HEK293 (cell line): ENCODE measurements at regions not wholly inside any gene's neighbourhood (a gene's known extent, or its start where the extent isn't known, plus 50 kb on each side); places are given as distances from the start of the nearest gene placed in this dataset.

Experiments used
- CTCF ChIA-PET: fragments of 350-600 bp; formaldehyde crosslinking; extraction: SDS; loops from one replicate; lab custom pipeline; 2021; ENCODE audit warnings: antibody characterized with exemption; lab: Yijun Ruan, JAX
- POLR2A ChIA-PET: fragments of 300-600 bp; formaldehyde crosslinking; extraction: SDS; loops from one replicate; lab custom pipeline; 2020; ENCODE audit warnings: antibody characterized with exemption, inconsistent platforms; lab: Yijun Ruan, JAX
- H3K27ac ChIP-seq: fragments of 200-500 bp; sonication (Bioruptor generic); 2 replicates; pipeline ENCODE4 v1.5.1; 2014; ENCODE audit warnings: low read depth, low read length, control low read depth, inconsistent platforms; ENCODE audit errors: extremely low read depth
- H3K36me3 ChIP-seq, 2 experiments: fragments of 200-500 bp in 1 of 2; sonication (Bioruptor generic) in 1 of 2; 1 replicate in 1 of 2; 2 replicates in 1 of 2; pipeline ENCODE4 v1.5.1; 2014 to 2017; ENCODE audit warnings: inconsistent platforms in 2 of 2, low read length in 2 of 2; ENCODE audit not compliant: control insufficient read depth in 2 of 2, insufficient read depth in 1 of 2
- H3K4me1 ChIP-seq: fragments of 200-500 bp; sonication (Bioruptor generic); 2 replicates; pipeline ENCODE4 v1.5.1; 2014; ENCODE audit warnings: mild to moderate bottlenecking, low read length, inconsistent platforms; ENCODE audit not compliant: control insufficient read depth, insufficient read depth
- H3K4me3 ChIP-seq: 2 replicates; pipeline ENCODE4 v1.5.1; 2011; ENCODE audit warnings: low read depth, mild to moderate bottlenecking, control low read depth, low read length, moderate library complexity
- H3K9me3 ChIP-seq: fragments of 200-500 bp; sonication (Bioruptor generic); 2 replicates; pipeline ENCODE4 v1.5.1; 2014; ENCODE audit warnings: low read depth, low read length, inconsistent platforms; ENCODE audit not compliant: control insufficient read depth, insufficient read depth
- BCL11B ChIP-seq: fragments of 450-650 bp; formaldehyde crosslinking; IDR thresholded peaks from 2 replicates; pipeline ENCODE4 v1.5.1; 2016; ENCODE audit warnings: low read depth, missing biosample characterization, missing genetic modification characterization
- GLI4 ChIP-seq: fragments of 450-650 bp; formaldehyde crosslinking; IDR thresholded peaks from 2 replicates; pipeline ENCODE4 v1.5.1; 2016; ENCODE audit warnings: missing biosample characterization, missing genetic modification characterization
- YY2 ChIP-seq: fragments of 450-650 bp; formaldehyde crosslinking; IDR thresholded peaks from 2 replicates; pipeline ENCODE4 v1.5.1; 2016; ENCODE audit warnings: missing biosample characterization, missing genetic modification characterization
- ZBTB1 ChIP-seq: fragments of 450-650 bp; formaldehyde crosslinking; IDR thresholded peaks from 2 replicates; pipeline ENCODE4 v1.5.1; 2016; ENCODE audit warnings: missing biosample characterization, missing genetic modification characterization
- ZBTB11 ChIP-seq: fragments of 450-650 bp; formaldehyde crosslinking; conservative IDR thresholded peaks from 2 replicates; pipeline ENCODE4 v1.5.1; 2016; ENCODE audit warnings: low read depth, missing biosample characterization, missing genetic modification characterization
- ZNF114 ChIP-seq: fragments of 450-650 bp; formaldehyde crosslinking; IDR thresholded peaks from 2 replicates; pipeline ENCODE4 v1.5.0; 2017; ENCODE audit warnings: missing biosample characterization, missing genetic modification characterization
- ZNF132 ChIP-seq: fragments of 450-650 bp; formaldehyde crosslinking; IDR thresholded peaks from 2 replicates; pipeline ENCODE4 v1.5.1; 2017; ENCODE audit warnings: missing biosample characterization, missing genetic modification characterization, borderline replicate concordance
- ZNF19 ChIP-seq: fragments of 450-650 bp; formaldehyde crosslinking; IDR thresholded peaks from 2 replicates; pipeline ENCODE4; 2016; ENCODE audit warnings: missing biosample characterization, missing genetic modification characterization, low read depth
- ZNF202 ChIP-seq: fragments of 450-650 bp; formaldehyde crosslinking; IDR thresholded peaks from 2 replicates; pipeline ENCODE4 v1.5.1; 2016; ENCODE audit warnings: missing biosample characterization, missing genetic modification characterization, borderline replicate concordance
- ZNF266 ChIP-seq: fragments of 450-650 bp; formaldehyde crosslinking; IDR thresholded peaks from 2 replicates; pipeline ENCODE4 v1.5.1; 2016; ENCODE audit warnings: missing biosample characterization, missing genetic modification characterization, low read depth
- ZNF292 ChIP-seq: fragments of 450-650 bp; formaldehyde crosslinking; IDR thresholded peaks from 2 replicates; pipeline ENCODE4 v1.5.1; 2016; ENCODE audit warnings: low read depth, missing biosample characterization, missing genetic modification characterization, borderline replicate concordance
- ZNF311 ChIP-seq: fragments of 450-650 bp; formaldehyde crosslinking; IDR thresholded peaks from 2 replicates; pipeline ENCODE4 v1.5.1; 2017; ENCODE audit warnings: missing biosample characterization, missing genetic modification characterization, borderline replicate concordance
- ZNF394 ChIP-seq: fragments of 450-650 bp; formaldehyde crosslinking; IDR thresholded peaks from 2 replicates; pipeline ENCODE4 v1.5.1; 2016; ENCODE audit warnings: missing biosample characterization, missing genetic modification characterization, mild to moderate bottlenecking, moderate library complexity, borderline replicate concordance
- ZNF404 ChIP-seq: fragments of 450-650 bp; formaldehyde crosslinking; IDR thresholded peaks from 2 replicates; pipeline ENCODE4 v1.5.1; 2017; ENCODE audit warnings: missing biosample characterization, missing genetic modification characterization
- ZNF423 ChIP-seq: fragments of 450-650 bp; formaldehyde crosslinking; IDR thresholded peaks from 2 replicates; pipeline ENCODE4 v1.5.1; 2016; ENCODE audit warnings: missing biosample characterization, missing genetic modification characterization
- ZNF426 ChIP-seq: fragments of 450-650 bp; formaldehyde crosslinking; IDR thresholded peaks from 2 replicates; pipeline ENCODE4 v1.5.1; 2017; ENCODE audit warnings: missing biosample characterization, missing genetic modification characterization, mild to moderate bottlenecking, inconsistent platforms, moderate library complexity
- ZNF473 ChIP-seq: fragments of 450-650 bp; formaldehyde crosslinking; IDR thresholded peaks from 2 replicates; pipeline ENCODE4 v1.5.1; 2017; ENCODE audit warnings: missing biosample characterization, missing genetic modification characterization
- ZNF514 ChIP-seq: fragments of 450-650 bp; formaldehyde crosslinking; IDR thresholded peaks from 2 replicates; pipeline ENCODE4 v1.5.1; 2016; ENCODE audit warnings: missing biosample characterization, missing genetic modification characterization
- ZNF585B ChIP-seq: fragments of 450-650 bp; formaldehyde crosslinking; IDR thresholded peaks from 2 replicates; pipeline ENCODE4 v1.5.1; 2016; ENCODE audit warnings: missing biosample characterization, missing genetic modification characterization
- ZNF623 ChIP-seq: fragments of 450-650 bp; formaldehyde crosslinking; IDR thresholded peaks from 2 replicates; pipeline ENCODE4 v1.5.1; 2016; ENCODE audit warnings: missing biosample characterization, missing genetic modification characterization
- ZNF707 ChIP-seq: fragments of 450-650 bp; formaldehyde crosslinking; IDR thresholded peaks from 2 replicates; pipeline ENCODE4 v1.5.1; 2016; ENCODE audit warnings: missing biosample characterization, missing genetic modification characterization
- ZNF776 ChIP-seq: fragments of 450-650 bp; formaldehyde crosslinking; IDR thresholded peaks from 2 replicates; pipeline ENCODE4 v1.5.0; 2017; ENCODE audit warnings: missing biosample characterization, missing genetic modification characterization, borderline replicate concordance
- ZXDB ChIP-seq: fragments of 450-650 bp; formaldehyde crosslinking; IDR thresholded peaks from 2 replicates; pipeline ENCODE4 v1.5.1; 2016; ENCODE audit warnings: missing biosample characterization, missing genetic modification characterization
- TF ChIP-seq, protein P1 (sequence below): fragments of 450-650 bp; formaldehyde crosslinking; IDR thresholded peaks from 2 replicates; pipeline ENCODE4 v1.5.1; 2017; ENCODE audit warnings: missing biosample characterization, mild to moderate bottlenecking, missing genetic modification characterization, moderate library complexity
- TF ChIP-seq, protein P2 (sequence below): fragments of 450-650 bp; formaldehyde crosslinking; IDR thresholded peaks from 2 replicates; pipeline ENCODE4 v1.5.1; 2016; ENCODE audit warnings: missing biosample characterization, missing genetic modification characterization

- H3K4me3 ChIP-seq = no peak overlapping the region
- no peak for TF ChIP-seq ZNF132 (tag by site-specific recombination)
- TF ChIP-seq ZNF585B (tag by site-specific recombination) = no peak
- TF ChIP-seq ZNF394 (tag by site-specific recombination) = no peak
- TF ChIP-seq, protein P1, sequence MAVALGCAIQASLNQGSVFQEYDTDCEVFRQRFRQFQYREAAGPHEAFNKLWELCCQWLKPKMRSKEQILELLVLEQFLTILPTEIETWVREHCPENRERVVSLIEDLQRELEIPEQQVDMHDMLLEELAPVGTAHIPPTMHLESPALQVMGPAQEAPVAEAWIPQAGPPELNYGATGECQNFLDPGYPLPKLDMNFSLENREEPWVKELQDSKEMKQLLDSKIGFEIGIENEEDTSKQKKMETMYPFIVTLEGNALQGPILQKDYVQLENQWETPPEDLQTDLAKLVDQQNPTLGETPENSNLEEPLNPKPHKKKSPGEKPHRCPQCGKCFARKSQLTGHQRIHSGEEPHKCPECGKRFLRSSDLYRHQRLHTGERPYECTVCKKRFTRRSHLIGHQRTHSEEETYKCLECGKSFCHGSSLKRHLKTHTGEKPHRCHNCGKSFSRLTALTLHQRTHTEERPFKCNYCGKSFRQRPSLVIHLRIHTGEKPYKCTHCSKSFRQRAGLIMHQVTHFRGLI (tag by site-specific recombination) = no peak
- TF ChIP-seq, protein P2, sequence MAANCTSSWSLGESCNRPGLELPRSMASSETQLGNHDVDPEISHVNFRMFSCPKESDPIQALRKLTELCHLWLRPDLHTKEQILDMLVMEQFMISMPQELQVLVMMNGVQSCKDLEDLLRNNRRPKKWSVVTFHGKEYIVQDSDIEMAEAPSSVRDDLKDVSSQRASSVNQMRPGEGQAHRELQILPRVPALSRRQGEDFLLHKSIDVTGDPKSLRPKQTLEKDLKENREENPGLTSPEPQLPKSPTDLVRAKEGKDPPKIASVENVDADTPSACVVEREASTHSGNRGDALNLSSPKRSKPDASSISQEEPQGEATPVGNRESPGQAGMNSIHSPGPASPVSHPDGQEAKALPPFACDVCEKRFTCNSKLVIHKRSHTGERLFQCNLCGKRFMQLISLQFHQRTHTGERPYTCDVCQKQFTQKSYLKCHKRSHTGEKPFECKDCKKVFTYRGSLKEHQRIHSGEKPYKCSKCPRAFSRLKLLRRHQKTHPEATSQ (tag by site-specific recombination) = no peak
- no peak for TF ChIP-seq ZNF404
- TF ChIP-seq ZXDB (tag by site-specific recombination) = no peak
- no peak for TF ChIP-seq ZNF426 (tag by site-specific recombination)
- no peak for TF ChIP-seq ZBTB11 (tag by site-specific recombination)
- TF ChIP-seq, all 188 proteins: peak for 0
- H3K9me3 ChIP-seq = no peaks in the 10 kb centered on the region
- ChIA-PET POLR2A (no interaction called here), CTCF (interaction anchor here (1.0 kb wide), 1 partner anchor 22 kb away, joined by 3 read pairs; no protein-coding TSS in a partner anchor)
- no peak overlapping the region for H3K27ac ChIP-seq
- H3K36me3 ChIP-seq = no peaks in the 10 kb centered on the region
- H3K4me1 ChIP-seq = no peaks in the 10 kb centered on the region
Measured at GRCh38 chr1:99502400-99502799, 143.5 kb upstream of the PALMD start.

- ChIA-PET CTCF (interaction anchor here (0.6 to 1.0 kb wide), 2 partner anchors 23 to 447 kb away, joined by 3 read pairs; no protein-coding TSS in a partner anchor), POLR2A (no interaction called here)
- Histone ChIP-seq H3K27ac (no peak overlapping the region), H3K36me3 (no peaks in the 10 kb centered on the region), H3K4me1 (no peaks in the 10 kb centered on the region), H3K4me3 (no peak overlapping the region), H3K9me3 (no peaks in the 10 kb centered on the region)
- TF ChIP-seq ZNF423 (tag by site-specific recombination) = no peak
- TF ChIP-seq ZNF707 (tag by site-specific recombination) = no peak
- TF ChIP-seq ZNF292 (tag by site-specific recombination) = no peak
- no peak for TF ChIP-seq ZNF202 (tag by site-specific recombination)
- no peak for TF ChIP-seq ZNF776 (tag by site-specific recombination)
- TF ChIP-seq YY2 (tag by site-specific recombination) = no peak
- TF ChIP-seq ZNF623 (tag by site-specific recombination) = no peak
- TF ChIP-seq ZBTB1 = no peak
- no peak for TF ChIP-seq ZNF473 (tag by site-specific recombination)
- TF ChIP-seq ZNF114 = no peak
- TF ChIP-seq ZNF266 (tag by site-specific recombination) = no peak
- no peak for TF ChIP-seq BCL11B (tag by site-specific recombination)
- no peak for TF ChIP-seq ZNF311
- no peak for TF ChIP-seq ZNF514 (tag by site-specific recombination)
- no peak for TF ChIP-seq GLI4 (tag by site-specific recombination)
- TF ChIP-seq ZNF19 (tag by site-specific recombination) = no peak
- no peak for TF ChIP-seq ZNF404
Measured at GRCh38 chr1:99503276-99503747, 142.6 kb upstream of the PALMD start.
